WTC11 (cell line): ENCODE measurements at regions not wholly inside any gene's neighbourhood (a gene's known extent, or its start where the extent isn't known, plus 50 kb on each side); places are given as distances from the start of the nearest gene placed in this dataset.

Experiments
- ATAC-seq: fragments of 200-7000 bp; cut with Tn5 transposase; 2 replicates; pipeline ENCODE4 v1.10.0; 2021; ENCODE audit warnings: mild to moderate bottlenecking, moderate library complexity
- CTCF ChIA-PET: fragments of 300-600 bp; sonication (Branson Sonifier 250); formaldehyde crosslinking; loops from one replicate; lab custom pipeline; 2021; ENCODE audit warnings: antibody characterized with exemption; lab: Charles Lee
- POLR2A ChIA-PET: fragments of 350-600 bp; sonication (Branson Sonifier 250); formaldehyde crosslinking; loops from one replicate; lab custom pipeline; 2021; ENCODE audit warnings: antibody characterized with exemption; lab: Charles Lee
- DNase-seq: peaks from one replicate; pipeline ENCODE4 v3.0.0; 2021; ENCODE audit warnings: low spot score
- H3K27ac Mint-ChIP-seq: 2 replicates; pipeline ENCODE4 v1.8.0; 2021; ENCODE audit warnings: mixed read lengths
- H3K27me3 Mint-ChIP-seq: 2 replicates; pipeline ENCODE4 v1.8.0; 2021; ENCODE audit warnings: low read depth, mild to moderate bottlenecking, moderate library complexity, mixed read lengths
- H3K36me3 Mint-ChIP-seq: 2 replicates; pipeline ENCODE4 v1.8.0; 2021; ENCODE audit warnings: mixed read lengths
- H3K4me1 Mint-ChIP-seq: 2 replicates; pipeline ENCODE4 v1.8.0; 2022; ENCODE audit warnings: mixed read lengths
- H3K4me3 Mint-ChIP-seq: 2 replicates; pipeline ENCODE4 v1.8.0; 2021; ENCODE audit warnings: mild to moderate bottlenecking, moderate library complexity, mixed read lengths
- H3K9me3 Mint-ChIP-seq: 2 replicates; pipeline ENCODE4 v1.8.0; 2021; ENCODE audit warnings: mixed read lengths
- CBFB ChIP-seq: sonication (generic); formaldehyde crosslinking; IDR thresholded peaks from 2 replicates; pipeline ENCODE4 v1.8.1; 2022; ENCODE audit warnings: mild to moderate bottlenecking, low read depth, missing genetic modification reagents
- ELF4 ChIP-seq: sonication (generic); formaldehyde crosslinking; IDR thresholded peaks from 2 replicates; pipeline ENCODE4 v1.8.1; 2022; ENCODE audit warnings: low read depth, mild to moderate bottlenecking, moderate library complexity, missing genetic modification reagents
- GTF2I ChIP-seq: fragments of 250-450 bp; sonication (Bioruptor Pico); conservative IDR thresholded peaks from 2 replicates; pipeline ENCODE4 v1.4.0; 2021; ENCODE audit warnings: mild to moderate bottlenecking
- JUN ChIP-seq: sonication (generic); formaldehyde crosslinking; IDR thresholded peaks from 2 replicates; pipeline ENCODE4 v1.8.0; 2023; ENCODE audit warnings: mild to moderate bottlenecking, missing genetic modification reagents
- MXD4 ChIP-seq: fragments of 250-450 bp; sonication (Bioruptor Pico); IDR thresholded peaks from 2 replicates; pipeline ENCODE4 v1.8.0; 2021; ENCODE audit warnings: mild to moderate bottlenecking, moderate library complexity, borderline replicate concordance
- MYBL2 ChIP-seq: sonication (generic); formaldehyde crosslinking; IDR thresholded peaks from 2 replicates; pipeline ENCODE4 v1.8.1; 2023; ENCODE audit warnings: mild to moderate bottlenecking, moderate library complexity, missing genetic modification reagents
- PRRX2 ChIP-seq: fragments of 250-450 bp; sonication (Bioruptor Pico); IDR thresholded peaks from 2 replicates; pipeline ENCODE4 v1.8.0; 2021; ENCODE audit warnings: mild to moderate bottlenecking
- SP1 ChIP-seq: sonication (generic); formaldehyde crosslinking; conservative IDR thresholded peaks from 2 replicates; pipeline ENCODE4 v1.8.1; 2022; ENCODE audit warnings: missing genetic modification reagents
- ZNF138 ChIP-seq: sonication (generic); formaldehyde crosslinking; conservative IDR thresholded peaks from 2 replicates; pipeline ENCODE4 v1.8.1; 2022; ENCODE audit warnings: mild to moderate bottlenecking, moderate library complexity, missing genetic modification reagents
- ZNF219 ChIP-seq: sonication (generic); formaldehyde crosslinking; IDR thresholded peaks from 2 replicates; pipeline ENCODE4 v1.8.0; 2023; ENCODE audit warnings: missing genetic modification reagents, mild to moderate bottlenecking, borderline replicate concordance
- ZNF317 ChIP-seq: sonication (generic); formaldehyde crosslinking; IDR thresholded peaks from 2 replicates; pipeline ENCODE4 v1.8.1; 2023; ENCODE audit warnings: low read depth, mild to moderate bottlenecking, moderate library complexity, missing genetic modification reagents, borderline replicate concordance
- ZNF416 ChIP-seq: fragments of 250-450 bp; sonication (Bioruptor Pico); IDR thresholded peaks from 2 replicates; pipeline ENCODE4 v1.9.0; 2021; ENCODE audit warnings: mild to moderate bottlenecking, inconsistent platforms
- TF ChIP-seq, protein P1 (sequence below): fragments of 250-450 bp; sonication (Bioruptor Pico); IDR thresholded peaks from 2 replicates; pipeline ENCODE4 v1.9.0; 2021; ENCODE audit warnings: moderate library complexity, mild to moderate bottlenecking, inconsistent platforms, borderline replicate concordance
- TF ChIP-seq, protein P2 (sequence below): fragments of 250-450 bp; sonication (Bioruptor Pico); IDR thresholded peaks from 2 replicates; pipeline ENCODE4 v1.9.0; 2021; ENCODE audit warnings: mild to moderate bottlenecking
- TF ChIP-seq, protein P3 (sequence below): sonication (generic); formaldehyde crosslinking; IDR thresholded peaks from 2 replicates; pipeline ENCODE4 v1.8.1; 2023; ENCODE audit warnings: mild to moderate bottlenecking, missing genetic modification reagents, moderate library complexity
- TF ChIP-seq, protein P4 (sequence below): sonication (generic); formaldehyde crosslinking; IDR thresholded peaks from 2 replicates; pipeline ENCODE4 v1.8.1; 2022; ENCODE audit warnings: low read depth, missing genetic modification reagents, borderline replicate concordance
- TF ChIP-seq, protein P5 (sequence below): sonication (generic); formaldehyde crosslinking; IDR thresholded peaks from 2 replicates; pipeline ENCODE4 v1.8.0; 2023; ENCODE audit warnings: mild to moderate bottlenecking, missing genetic modification reagents

DNA sequence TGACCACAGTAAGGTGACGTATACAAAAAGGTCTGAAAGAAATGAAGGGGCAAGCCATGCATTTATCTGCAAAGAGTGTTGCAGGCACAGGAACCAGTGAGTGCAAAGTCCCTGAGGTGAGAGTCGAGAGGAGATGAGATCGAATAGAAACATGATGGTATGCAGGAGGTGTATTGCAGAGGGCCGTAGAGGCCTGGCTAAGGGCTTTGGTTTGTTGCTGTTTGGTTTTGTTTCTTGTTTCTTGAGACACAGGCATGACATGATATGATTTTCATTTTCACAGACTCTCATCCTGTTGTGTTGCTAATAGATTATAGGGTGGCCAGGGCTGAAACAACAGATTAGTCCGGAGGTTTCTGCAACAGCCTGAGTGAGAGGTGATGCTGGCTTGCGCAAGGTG lies 80.4 kb downstream of the HSPH1 start:
- CTCF ChIA-PET: no interaction called here
- TF ChIP-seq GTF2I (CRISPR knock-in tag) (no peak), ELF4 (no peak), ZNF317 (CRISPR knock-in tag) (no peak), MYBL2 (no peak), PRRX2 (CRISPR knock-in tag) (no peak), ZNF219 (no peak), ZNF138 (CRISPR knock-in tag) (no peak)
- TF ChIP-seq, protein P1, sequence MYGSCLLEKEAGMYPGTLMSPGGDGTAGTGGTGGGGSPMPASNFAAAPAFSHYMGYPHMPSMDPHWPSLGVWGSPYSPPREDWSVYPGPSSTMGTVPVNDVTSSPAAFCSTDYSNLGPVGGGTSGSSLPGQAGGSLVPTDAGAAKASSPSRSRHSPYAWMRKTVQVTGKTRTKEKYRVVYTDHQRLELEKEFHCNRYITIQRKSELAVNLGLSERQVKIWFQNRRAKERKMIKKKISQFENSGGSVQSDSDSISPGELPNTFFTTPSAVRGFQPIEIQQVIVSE: no peak
- TF ChIP-seq, protein P2, sequence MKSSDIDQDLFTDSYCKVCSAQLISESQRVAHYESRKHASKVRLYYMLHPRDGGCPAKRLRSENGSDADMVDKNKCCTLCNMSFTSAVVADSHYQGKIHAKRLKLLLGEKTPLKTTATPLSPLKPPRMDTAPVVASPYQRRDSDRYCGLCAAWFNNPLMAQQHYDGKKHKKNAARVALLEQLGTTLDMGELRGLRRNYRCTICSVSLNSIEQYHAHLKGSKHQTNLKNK (CRISPR knock-in tag): no peak

DNA sequence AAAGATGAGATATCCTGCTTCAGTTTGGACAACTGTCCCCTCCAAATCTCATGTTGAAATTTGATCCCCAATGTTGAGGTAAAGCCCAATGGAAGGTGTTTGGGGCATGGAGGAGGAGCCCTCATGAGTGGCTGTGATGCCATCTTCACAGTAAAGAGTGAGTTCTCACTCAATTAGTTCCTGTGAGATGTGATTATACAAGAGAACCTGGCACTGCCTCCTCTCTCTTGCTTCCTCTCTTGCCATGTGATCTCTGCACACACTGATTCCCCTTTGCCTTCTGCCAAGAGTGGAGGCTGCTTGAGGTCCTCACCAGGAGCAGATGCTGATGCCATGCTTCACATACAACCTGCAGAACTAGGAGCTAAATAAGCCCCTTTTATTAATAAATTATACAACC lies 86.9 kb downstream of the HSPH1 start:
- ATAC-seq (no peak), DNase-seq (no peak)
- Mint-ChIP-seq H3K4me3 (no peak overlapping the region), H3K27me3 (no peaks in the 10 kb centered on the region; the same call in none of the 2 replicates), H3K9me3 (no peaks in the 10 kb centered on the region), H3K4me1 (peaks cover 19% of the 10 kb centered on the region), H3K27ac (no peak overlapping the region), H3K36me3 (no peaks in the 10 kb centered on the region)
- CTCF ChIA-PET: interaction anchor here (0.6 kb wide), 1 partner anchor 25 kb away, joined by 3 read pairs; no protein-coding TSS in a partner anchor
- TF ChIP-seq, protein P3, sequence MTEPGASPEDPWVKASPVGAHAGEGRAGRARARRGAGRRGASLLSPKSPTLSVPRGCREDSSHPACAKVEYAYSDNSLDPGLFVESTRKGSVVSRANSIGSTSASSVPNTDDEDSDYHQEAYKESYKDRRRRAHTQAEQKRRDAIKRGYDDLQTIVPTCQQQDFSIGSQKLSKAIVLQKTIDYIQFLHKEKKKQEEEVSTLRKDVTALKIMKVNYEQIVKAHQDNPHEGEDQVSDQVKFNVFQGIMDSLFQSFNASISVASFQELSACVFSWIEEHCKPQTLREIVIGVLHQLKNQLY (CRISPR knock-in tag): no peak
- TF ChIP-seq SP1: no peak
- no peak for TF ChIP-seq JUN (CRISPR knock-in tag)
- no peak for TF ChIP-seq CBFB (CRISPR knock-in tag)
- no peak for TF ChIP-seq MXD4 (CRISPR knock-in tag)
- TF ChIP-seq, protein P4, sequence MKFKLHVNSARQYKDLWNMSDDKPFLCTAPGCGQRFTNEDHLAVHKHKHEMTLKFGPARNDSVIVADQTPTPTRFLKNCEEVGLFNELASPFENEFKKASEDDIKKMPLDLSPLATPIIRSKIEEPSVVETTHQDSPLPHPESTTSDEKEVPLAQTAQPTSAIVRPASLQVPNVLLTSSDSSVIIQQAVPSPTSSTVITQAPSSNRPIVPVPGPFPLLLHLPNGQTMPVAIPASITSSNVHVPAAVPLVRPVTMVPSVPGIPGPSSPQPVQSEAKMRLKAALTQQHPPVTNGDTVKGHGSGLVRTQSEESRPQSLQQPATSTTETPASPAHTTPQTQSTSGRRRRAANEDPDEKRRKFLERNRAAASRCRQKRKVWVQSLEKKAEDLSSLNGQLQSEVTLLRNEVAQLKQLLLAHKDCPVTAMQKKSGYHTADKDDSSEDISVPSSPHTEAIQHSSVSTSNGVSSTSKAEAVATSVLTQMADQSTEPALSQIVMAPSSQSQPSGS: no peak
- TF ChIP-seq, protein P5, sequence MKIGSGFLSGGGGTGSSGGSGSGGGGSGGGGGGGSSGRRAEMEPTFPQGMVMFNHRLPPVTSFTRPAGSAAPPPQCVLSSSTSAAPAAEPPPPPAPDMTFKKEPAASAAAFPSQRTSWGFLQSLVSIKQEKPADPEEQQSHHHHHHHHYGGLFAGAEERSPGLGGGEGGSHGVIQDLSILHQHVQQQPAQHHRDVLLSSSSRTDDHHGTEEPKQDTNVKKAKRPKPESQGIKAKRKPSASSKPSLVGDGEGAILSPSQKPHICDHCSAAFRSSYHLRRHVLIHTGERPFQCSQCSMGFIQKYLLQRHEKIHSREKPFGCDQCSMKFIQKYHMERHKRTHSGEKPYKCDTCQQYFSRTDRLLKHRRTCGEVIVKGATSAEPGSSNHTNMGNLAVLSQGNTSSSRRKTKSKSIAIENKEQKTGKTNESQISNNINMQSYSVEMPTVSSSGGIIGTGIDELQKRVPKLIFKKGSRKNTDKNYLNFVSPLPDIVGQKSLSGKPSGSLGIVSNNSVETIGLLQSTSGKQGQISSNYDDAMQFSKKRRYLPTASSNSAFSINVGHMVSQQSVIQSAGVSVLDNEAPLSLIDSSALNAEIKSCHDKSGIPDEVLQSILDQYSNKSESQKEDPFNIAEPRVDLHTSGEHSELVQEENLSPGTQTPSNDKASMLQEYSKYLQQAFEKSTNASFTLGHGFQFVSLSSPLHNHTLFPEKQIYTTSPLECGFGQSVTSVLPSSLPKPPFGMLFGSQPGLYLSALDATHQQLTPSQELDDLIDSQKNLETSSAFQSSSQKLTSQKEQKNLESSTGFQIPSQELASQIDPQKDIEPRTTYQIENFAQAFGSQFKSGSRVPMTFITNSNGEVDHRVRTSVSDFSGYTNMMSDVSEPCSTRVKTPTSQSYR: no peak
- no peak for TF ChIP-seq ZNF416 (CRISPR knock-in tag)
- POLR2A ChIA-PET: interaction anchor here (0.6 kb wide), 1 partner anchor 22 kb away, joined by 3 read pairs; no protein-coding TSS in a partner anchor

More for the DNA sequence above, 80.4 kb downstream of the HSPH1 start:
- Mint-ChIP-seq H3K9me3 (no peaks in the 10 kb centered on the region), H3K27ac (no peak overlapping the region), H3K36me3 (no peaks in the 10 kb centered on the region), H3K4me3 (no peak overlapping the region), H3K4me1 (no peaks in the 10 kb centered on the region), H3K27me3 (no peaks in the 10 kb centered on the region; the same call in 1 of the 2 replicates)
- ATAC-seq (no peak), DNase-seq (no peak)
- POLR2A ChIA-PET: no interaction called here
